GM12878 (cell line): ENCODE measurements at regions not wholly inside any gene's neighbourhood (a gene's known extent, or its start where the extent isn't known, plus 50 kb on each side); places are given as distances from the start of the nearest gene placed in this dataset.

ENCODE experiments used
- ATAC-seq: fragments of 200-7000 bp; cut with Tn5 transposase; 3 replicates; pipeline ENCODE4 v1.9.1; 2020; ENCODE audit warnings: mild to moderate bottlenecking, moderate library complexity
- BruUV-seq: library from RNA; stranded (reverse); fragments of 400-500 nt; replicated peaks from 2 replicates; lab custom pipeline; 2021; lab: Mats Ljungman, UMichigan
- CTCF ChIA-PET: fragments of 300-600 bp; sonication (Branson Sonifier 250); formaldehyde crosslinking; extraction: SDS; loops from one replicate; lab custom pipeline; 2021; ENCODE audit warnings: inconsistent platforms; lab: Yijun Ruan, JAX
- POLR2A ChIA-PET: fragments of 350-600 bp; formaldehyde crosslinking; extraction: SDS; loops from one replicate; lab custom pipeline; 2021; ENCODE audit warnings: inconsistent platforms; lab: Charles Lee
- RAD21 ChIA-PET: fragments of 300-600 bp; sonication (Branson Sonifier 250); formaldehyde crosslinking; loops from one replicate; lab custom pipeline; 2023; ENCODE audit warnings: antibody characterized with exemption; ENCODE audit not compliant: unreplicated experiment; lab: Charles Lee
- SMC1A ChIA-PET: fragments of 300-600 bp; sonication (Branson Sonifier 250); formaldehyde crosslinking; loops from one replicate; lab custom pipeline; 2023; ENCODE audit not compliant: unreplicated experiment, uncharacterized antibody; lab: Charles Lee
- DNase-seq: peaks from one replicate; pipeline ENCODE4 v3.0.0-alpha.2; 2011; ENCODE audit warnings: low read depth, low spot score
- FAIRE-seq: peaks from 3 replicates; lab custom pipeline; 2011; peaks lifted over from hg19 to GRCh38; lab: Jason Lieb, UNC
- H2AFZ ChIP-seq: 2 replicates; pipeline ENCODE4 v1.6.0; 2011; ENCODE audit warnings: low read depth, low read length, control low read depth; ENCODE audit not compliant: control insufficient read depth
- H3K27ac ChIP-seq: 2 replicates; pipeline ENCODE4 v1.5.1; 2011; ENCODE audit warnings: control low read depth; ENCODE audit not compliant: control insufficient read depth, insufficient read depth
- H3K27me3 ChIP-seq, 2 experiments: replicated peaks in 1 of 2; 2 replicates each; pipeline versions ENCODE4 v1.6.0 to v1.6.1; 2011; ENCODE audit warnings: low read length in 1 of 2; ENCODE audit not compliant: control insufficient read depth in 2 of 2, insufficient read depth in 2 of 2
- H3K36me3 ChIP-seq, 2 experiments: 2 replicates each; pipeline ENCODE4 v1.5.1; 2011; ENCODE audit warnings: low read length in 1 of 2; ENCODE audit not compliant: control insufficient read depth in 2 of 2, insufficient read depth in 2 of 2
- H3K4me1 ChIP-seq: 2 replicates; pipeline ENCODE4 v1.6.1; 2011; ENCODE audit warnings: mild to moderate bottlenecking, low read length, moderate library complexity, mixed read lengths; ENCODE audit not compliant: control insufficient read depth, insufficient read depth
- H3K4me2 ChIP-seq: 2 replicates; pipeline ENCODE4 v1.6.0; 2011; ENCODE audit warnings: control low read depth; ENCODE audit not compliant: control insufficient read depth, insufficient read depth
- H3K4me3 ChIP-seq: fragments of 200-600 bp; sonication (generic); 2 replicates; pipeline ENCODE4 v1.5.1; 2016
- H3K79me2 ChIP-seq: 2 replicates; pipeline ENCODE4 v1.6.0; 2011; ENCODE audit warnings: low read length; ENCODE audit not compliant: control insufficient read depth, insufficient read depth
- H3K9ac ChIP-seq: 2 replicates; pipeline ENCODE4 v1.8.0; 2011; ENCODE audit warnings: low read length, control low read depth, mixed read lengths; ENCODE audit not compliant: control insufficient read depth, insufficient read depth
- H3K9me3 ChIP-seq: replicated peaks from 3 replicates; pipeline ENCODE4 v1.5.1; 2011; ENCODE audit warnings: mild to moderate bottlenecking, low read length; ENCODE audit not compliant: control insufficient read depth, insufficient read depth
- H4K20me1 ChIP-seq: 2 replicates; pipeline ENCODE4 v1.6.0; 2011; ENCODE audit not compliant: control insufficient read depth, insufficient read depth
- BMI1 ChIP-seq: fragments of 450-650 bp; IDR thresholded peaks from 2 replicates; pipeline ENCODE4 v1.6.1; 2016; ENCODE audit warnings: mild to moderate bottlenecking, moderate library complexity, borderline replicate concordance
- DPF2 ChIP-seq: fragments of 450-650 bp; IDR thresholded peaks from 2 replicates; pipeline ENCODE4 v1.6.1; 2017; ENCODE audit warnings: mild to moderate bottlenecking
- GATAD2B ChIP-seq: fragments of 450-650 bp; conservative IDR thresholded peaks from 2 replicates; pipeline ENCODE4 v1.6.1; 2017; ENCODE audit warnings: low read depth, mild to moderate bottlenecking, moderate library complexity
- IKZF2 ChIP-seq, 2 experiments: fragments of 450-650 bp; IDR thresholded peaks; 2 replicates each; pipeline ENCODE4 v1.6.1; 2017; ENCODE audit warnings: mild to moderate bottlenecking in 2 of 2, moderate library complexity in 2 of 2
- NFYB ChIP-seq: IDR thresholded peaks from 2 replicates; pipeline ENCODE4 v1.6.1; 2011; ENCODE audit warnings: low read depth, mild to moderate bottlenecking, low read length, improper control_type of control experiment, moderate library complexity; ENCODE audit not compliant: insufficient read depth
- PAX5 ChIP-seq: IDR thresholded peaks from 2 replicates; pipeline ENCODE4 v1.6.1; 2011; ENCODE audit warnings: low read depth, low read length, borderline replicate concordance
- POU2F2 ChIP-seq: IDR thresholded peaks from 3 replicates; pipeline ENCODE4 v1.6.1; 2011; ENCODE audit warnings: low read depth, mild to moderate bottlenecking, low read length, borderline replicate concordance
- SKIL ChIP-seq: fragments of 450-650 bp; IDR thresholded peaks from 2 replicates; pipeline ENCODE4 v1.6.1; 2017; ENCODE audit warnings: mild to moderate bottlenecking, low read depth, inconsistent platforms; ENCODE audit not compliant: poor library complexity, severe bottlenecking
- SMC3 ChIP-seq: IDR thresholded peaks from 2 replicates; pipeline ENCODE4 v1.6.1; 2011; ENCODE audit warnings: low read length, improper control_type of control experiment, borderline replicate concordance
- STAT3 ChIP-seq: IDR thresholded peaks from 2 replicates; pipeline ENCODE4 v1.6.1; 2011; ENCODE audit warnings: low read depth, low read length, improper control_type of control experiment
- TCF3 ChIP-seq: IDR thresholded peaks from 2 replicates; pipeline ENCODE4 v1.6.1; 2012; ENCODE audit warnings: low read depth, mild to moderate bottlenecking, low read length, borderline replicate concordance; ENCODE audit not compliant: insufficient read depth
- ZNF384 ChIP-seq: IDR thresholded peaks from 2 replicates; pipeline ENCODE4 v1.6.1; 2012; ENCODE audit warnings: low read depth, mild to moderate bottlenecking, low read length, improper control_type of control experiment, borderline replicate concordance
- WGBS: methylation state at CpG from one replicate; pipeline ENCODE4 v1.1.6; 2016; ENCODE audit warnings: low lambda C conversion rate; ENCODE audit not compliant: insufficient replicate concordance, insufficient coverage; ENCODE audit errors: missing lambda C conversion rate; 5-methylcytosine and 5-hydroxymethylcytosine counted together
- in situ Hi-C: fragments of 300-500 bp; cut with MboI; formaldehyde crosslinking; loops from 9 replicates; pipeline ENCODE4 v1.14.3; 2018; ENCODE audit warnings: mixed read lengths
- intact Hi-C: fragments of 100-400 bp; cut with micrococcal nuclease; formaldehyde crosslinking; loops from one replicate; pipeline ENCODE4 v1.14.2; 2022; ENCODE audit not compliant: unreplicated experiment
- TF ChIP-seq, protein P1 (sequence below): fragments of 450-650 bp; formaldehyde crosslinking; IDR thresholded peaks from 2 replicates; pipeline ENCODE4 v1.4.0; 2020; ENCODE audit warnings: mild to moderate bottlenecking, moderate library complexity

DNA sequence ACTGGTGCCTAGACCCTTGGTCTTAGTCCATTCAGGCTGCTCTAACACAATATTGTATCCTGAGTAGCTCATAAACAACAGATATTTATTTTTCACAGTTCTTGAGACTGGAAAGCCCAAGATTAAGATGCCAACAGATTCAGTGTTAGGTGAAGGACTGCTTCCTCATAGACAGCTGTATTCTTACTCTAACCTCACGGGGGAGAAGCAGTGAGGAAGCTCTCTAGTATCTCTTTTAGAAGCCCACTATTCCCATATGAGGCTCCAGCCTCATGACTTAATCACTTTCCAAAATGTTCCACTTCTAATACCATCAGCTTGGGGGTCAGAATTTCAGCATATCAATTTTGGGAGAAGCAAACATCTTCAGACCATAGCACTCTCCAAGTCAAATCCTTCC lies 833.4 kb downstream of the LRRTM4 start:
- intact Hi-C loops, result no loop called here
- H3K27me3 ChIP-seq, result no peaks in the 10 kb centered on the region
- POLR2A ChIA-PET, result no interaction called here
- no peaks in the 10 kb centered on the region for H3K4me1 ChIP-seq
- in situ Hi-C loops, result no loop called here
- H3K4me2 ChIP-seq, result no peak overlapping the region
- no peak for TF ChIP-seq GATAD2B
- TF ChIP-seq BMI1, result no peak
- no peak for TF ChIP-seq TCF3
- no peak for TF ChIP-seq POU2F2
- no peak for TF ChIP-seq SMC3
- no peak for TF ChIP-seq NFYB
- no peak for TF ChIP-seq DPF2
- TF ChIP-seq PAX5, result no peak
- FAIRE-seq, result no peak
- H2AFZ ChIP-seq, result no peak overlapping the region
- H3K9me3 ChIP-seq, result no peaks in the 10 kb centered on the region
- H3K9ac ChIP-seq, result no peak overlapping the region
- WGBS, result 0% methylated on average over 1 of the region's 1 CpG
- no peak overlapping the region for H3K27ac ChIP-seq
- no peaks in the 10 kb centered on the region for H4K20me1 ChIP-seq
- no TSS peak for BruUV-seq
- CTCF ChIA-PET, result no interaction called here
- no peak for DNase-seq
- SMC1A ChIA-PET, result interaction anchor here (1.1 kb wide), 1 partner anchor 10 kb away, joined by 4 read pairs; no protein-coding TSS in a partner anchor
- ATAC-seq, result no peak
- no peak overlapping the region for H3K4me3 ChIP-seq
- H3K79me2 ChIP-seq, result no peaks in the 10 kb centered on the region
- RAD21 ChIA-PET, result no interaction called here
- no peaks in the 10 kb centered on the region for H3K36me3 ChIP-seq

DNA sequence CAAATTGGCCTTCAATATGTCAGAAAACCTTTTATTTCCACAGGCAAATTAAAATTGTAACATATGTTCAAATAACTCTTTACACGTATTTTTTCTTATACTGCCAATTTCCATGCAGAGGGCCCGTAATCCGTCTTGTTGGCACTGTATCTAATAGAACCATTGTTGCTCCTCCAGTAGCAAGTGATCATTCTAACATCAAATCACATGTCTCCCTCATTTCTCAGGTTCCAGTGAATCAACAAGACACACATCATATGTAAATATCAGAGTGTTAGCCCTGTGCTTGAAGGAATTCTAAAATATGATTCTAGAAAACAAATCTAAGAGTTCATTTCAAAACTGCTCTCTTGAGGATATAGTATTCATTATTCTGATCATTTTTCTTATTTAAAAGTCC lies 834.3 kb downstream of the LRRTM4 start:
- SMC1A ChIA-PET, result no interaction called here
- ATAC-seq, result no peak
- H3K79me2 ChIP-seq, result no peaks in the 10 kb centered on the region
- H3K9me3 ChIP-seq, result no peaks in the 10 kb centered on the region
- in situ Hi-C loops (no loop called here), intact Hi-C loops (no loop called here)
- H3K27me3 ChIP-seq, result no peaks in the 10 kb centered on the region
- no peaks in the 10 kb centered on the region for H3K36me3 ChIP-seq
- RAD21 ChIA-PET, result no interaction called here
- H2AFZ ChIP-seq, result no peak overlapping the region
- no peaks in the 10 kb centered on the region for H3K4me1 ChIP-seq
- H3K4me3 ChIP-seq, result no peak overlapping the region
- H3K4me2 ChIP-seq, result no peak overlapping the region
- POLR2A ChIA-PET, result no interaction called here
- 41% methylated on average over 3 of the region's 3 CpGs for WGBS
- no TSS peak for BruUV-seq
- CTCF ChIA-PET, result no interaction called here
- H4K20me1 ChIP-seq, result no peaks in the 10 kb centered on the region
- no peak overlapping the region for H3K9ac ChIP-seq
- no peak for FAIRE-seq
- H3K27ac ChIP-seq, result no peak overlapping the region
- DNase-seq, result no peak
- TF ChIP-seq ZNF384 (no peak), BMI1 (no peak), STAT3 (no peak), PAX5 (no peak), IKZF2 (IDR thresholded peaks at IDR 0.05) (no peak), SKIL (no peak)
- TF ChIP-seq, protein P1, sequence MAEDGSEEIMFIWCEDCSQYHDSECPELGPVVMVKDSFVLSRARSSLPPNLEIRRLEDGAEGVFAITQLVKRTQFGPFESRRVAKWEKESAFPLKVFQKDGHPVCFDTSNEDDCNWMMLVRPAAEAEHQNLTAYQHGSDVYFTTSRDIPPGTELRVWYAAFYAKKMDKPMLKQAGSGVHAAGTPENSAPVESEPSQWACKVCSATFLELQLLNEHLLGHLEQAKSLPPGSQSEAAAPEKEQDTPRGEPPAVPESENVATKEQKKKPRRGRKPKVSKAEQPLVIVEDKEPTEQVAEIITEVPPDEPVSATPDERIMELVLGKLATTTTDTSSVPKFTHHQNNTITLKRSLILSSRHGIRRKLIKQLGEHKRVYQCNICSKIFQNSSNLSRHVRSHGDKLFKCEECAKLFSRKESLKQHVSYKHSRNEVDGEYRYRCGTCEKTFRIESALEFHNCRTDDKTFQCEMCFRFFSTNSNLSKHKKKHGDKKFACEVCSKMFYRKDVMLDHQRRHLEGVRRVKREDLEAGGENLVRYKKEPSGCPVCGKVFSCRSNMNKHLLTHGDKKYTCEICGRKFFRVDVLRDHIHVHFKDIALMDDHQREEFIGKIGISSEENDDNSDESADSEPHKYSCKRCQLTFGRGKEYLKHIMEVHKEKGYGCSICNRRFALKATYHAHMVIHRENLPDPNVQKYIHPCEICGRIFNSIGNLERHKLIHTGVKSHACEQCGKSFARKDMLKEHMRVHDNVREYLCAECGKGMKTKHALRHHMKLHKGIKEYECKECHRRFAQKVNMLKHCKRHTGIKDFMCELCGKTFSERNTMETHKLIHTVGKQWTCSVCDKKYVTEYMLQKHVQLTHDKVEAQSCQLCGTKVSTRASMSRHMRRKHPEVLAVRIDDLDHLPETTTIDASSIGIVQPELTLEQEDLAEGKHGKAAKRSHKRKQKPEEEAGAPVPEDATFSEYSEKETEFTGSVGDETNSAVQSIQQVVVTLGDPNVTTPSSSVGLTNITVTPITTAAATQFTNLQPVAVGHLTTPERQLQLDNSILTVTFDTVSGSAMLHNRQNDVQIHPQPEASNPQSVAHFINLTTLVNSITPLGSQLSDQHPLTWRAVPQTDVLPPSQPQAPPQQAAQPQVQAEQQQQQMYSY, result no peak
